ENCODE measurements at regions not wholly inside any gene's neighbourhood (a gene's known extent, or its start where the extent isn't known, plus 50 kb on each side); places are given as distances from the start of the nearest gene placed in this dataset.

DNA sequence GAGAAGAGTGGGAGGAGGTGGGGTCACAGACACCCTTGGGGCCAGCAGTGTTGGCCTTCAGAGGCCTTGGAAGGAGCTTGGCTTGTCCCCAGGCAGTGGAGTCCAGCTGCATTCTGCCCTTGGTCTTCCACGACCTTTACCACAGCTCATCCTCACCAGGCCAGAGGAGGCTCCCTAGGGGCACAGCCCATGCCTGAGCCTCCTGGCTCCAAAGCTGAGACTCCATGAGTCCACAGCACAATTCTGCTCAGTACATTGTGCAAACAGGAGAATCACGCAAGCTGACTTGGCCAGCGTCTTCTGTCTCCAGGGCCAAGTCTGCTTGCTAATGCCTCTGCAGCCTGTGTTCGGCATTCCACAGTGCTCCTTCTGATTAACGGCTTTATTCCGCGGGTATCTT is 337.2 kb downstream of the SMOC2 start:
- H3K27me3 Mint-ChIP-seq (ENCODE audit: unreplicated experiment), result peaks cover 3% of the 10 kb centered on the region

DNA sequence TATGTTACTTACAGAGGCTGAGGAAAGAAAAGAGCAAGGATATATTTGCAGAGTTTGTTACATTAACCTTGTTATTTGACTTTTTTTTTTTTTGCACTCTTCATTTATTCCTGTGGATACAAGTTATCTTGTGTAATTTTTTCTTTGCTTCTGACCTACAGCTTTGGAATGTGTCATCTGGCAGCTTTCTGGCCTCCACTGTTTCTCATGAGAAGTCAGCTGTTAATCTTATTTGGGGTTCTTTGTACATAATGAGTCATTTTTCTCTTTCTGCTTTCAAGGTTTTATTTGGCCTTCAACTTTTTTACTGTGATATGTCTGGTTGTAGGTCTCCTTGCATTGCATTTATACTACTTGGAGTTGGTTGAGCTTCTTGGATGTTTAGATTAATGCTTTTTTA is 333.4 kb downstream of the SMOC2 start:
- TF ChIP-seq CTCF (IDR thresholded peaks at IDR 0.05; ENCODE audit: partially characterized antibody, unreplicated experiment), result no peak
- H3K9me3 Mint-ChIP-seq (ENCODE audit: unreplicated experiment), result peaks cover 3% of the 10 kb centered on the region
- no peaks in the 10 kb centered on the region for H3K4me1 Mint-ChIP-seq (ENCODE audit: low read depth, unreplicated experiment)
- H3K4me3 Mint-ChIP-seq (ENCODE audit: unreplicated experiment), result no peak overlapping the region
- peaks cover 24% of the 10 kb centered on the region for H3K36me3 Mint-ChIP-seq (ENCODE audit: unreplicated experiment)
- no peak overlapping the region for H3K27ac Mint-ChIP-seq (ENCODE audit: unreplicated experiment)
- no peak for DNase-seq
- H3K27me3 Mint-ChIP-seq (ENCODE audit: unreplicated experiment), result peaks cover 3% of the 10 kb centered on the region

More for the DNA sequence above, 337.2 kb downstream of the SMOC2 start:
- no peak for DNase-seq
- no peak for TF ChIP-seq CTCF (IDR thresholded peaks at IDR 0.05; ENCODE audit: partially characterized antibody, unreplicated experiment)
- Mint-ChIP-seq H3K4me1 (ENCODE audit: low read depth, unreplicated experiment) (no peaks in the 10 kb centered on the region), H3K36me3 (ENCODE audit: unreplicated experiment) (peaks cover 15% of the 10 kb centered on the region), H3K9me3 (ENCODE audit: unreplicated experiment) (no peaks in the 10 kb centered on the region), H3K27ac (ENCODE audit: unreplicated experiment) (no peak overlapping the region), H3K4me3 (ENCODE audit: unreplicated experiment) (no peak overlapping the region)

DNA sequence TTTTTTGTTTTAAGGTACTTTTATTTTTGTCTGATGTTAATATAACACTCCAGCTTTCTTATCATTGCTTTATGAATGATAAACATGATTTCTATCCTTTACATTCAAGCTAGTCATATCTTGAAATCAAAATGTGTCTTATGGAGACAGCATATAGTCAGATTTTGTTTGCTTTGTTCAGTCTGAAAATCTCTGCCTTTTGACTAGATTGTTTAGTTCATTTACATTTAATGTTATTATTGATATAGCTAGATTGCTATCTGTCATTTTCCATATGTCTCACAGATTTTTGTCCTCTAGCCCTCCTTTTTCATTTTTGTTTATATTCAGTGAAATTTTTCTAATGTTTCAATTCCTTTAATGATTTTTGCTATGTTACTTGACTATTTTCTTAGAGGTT is 332.8 kb downstream of the SMOC2 start:
- H3K27ac Mint-ChIP-seq (ENCODE audit: unreplicated experiment), result no peak overlapping the region
- H3K4me1 Mint-ChIP-seq (ENCODE audit: low read depth, unreplicated experiment), result no peaks in the 10 kb centered on the region
- no peak for DNase-seq
- TF ChIP-seq CTCF (IDR thresholded peaks at IDR 0.05; ENCODE audit: partially characterized antibody, unreplicated experiment), result no peak
- H3K27me3 Mint-ChIP-seq (ENCODE audit: unreplicated experiment), result peaks cover 3% of the 10 kb centered on the region
- peaks cover 3% of the 10 kb centered on the region for H3K9me3 Mint-ChIP-seq (ENCODE audit: unreplicated experiment)
- H3K4me3 Mint-ChIP-seq (ENCODE audit: unreplicated experiment), result no peak overlapping the region
- peaks cover 30% of the 10 kb centered on the region for H3K36me3 Mint-ChIP-seq (ENCODE audit: unreplicated experiment)

DNA sequence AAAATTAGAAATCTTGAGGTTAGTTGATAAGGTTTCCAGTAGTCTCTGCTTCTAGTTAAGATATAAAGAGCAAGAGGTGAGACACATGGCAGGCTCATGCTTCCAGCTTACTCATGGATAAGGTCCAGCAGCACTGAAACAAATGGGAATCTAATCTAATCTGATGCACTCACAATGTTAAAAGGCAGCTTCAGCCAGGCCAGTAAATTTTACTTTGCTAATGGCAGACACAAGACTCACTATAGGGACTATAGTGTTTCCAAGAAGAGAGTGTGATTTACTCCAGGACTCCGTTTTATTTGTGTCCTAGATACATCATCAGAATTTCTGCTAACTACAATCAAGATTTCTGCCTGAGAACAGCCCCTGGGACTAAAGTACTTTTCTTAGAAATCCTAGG is 324.8 kb downstream of the SMOC2 start:
- no peak overlapping the region for H3K27ac Mint-ChIP-seq (ENCODE audit: unreplicated experiment)
- peaks cover 12% of the 10 kb centered on the region for H3K36me3 Mint-ChIP-seq (ENCODE audit: unreplicated experiment)
- no peak for DNase-seq
- no peaks in the 10 kb centered on the region for H3K27me3 Mint-ChIP-seq (ENCODE audit: unreplicated experiment)
- H3K9me3 Mint-ChIP-seq (ENCODE audit: unreplicated experiment), result peaks cover 3% of the 10 kb centered on the region
- no peaks in the 10 kb centered on the region for H3K4me1 Mint-ChIP-seq (ENCODE audit: low read depth, unreplicated experiment)
- TF ChIP-seq CTCF (IDR thresholded peaks at IDR 0.05; ENCODE audit: partially characterized antibody, unreplicated experiment), result no peak
- H3K4me3 Mint-ChIP-seq (ENCODE audit: unreplicated experiment), result no peak overlapping the region

- H3K4me1 Mint-ChIP-seq (ENCODE audit: low read depth, unreplicated experiment), result peaks cover 15% of the 10 kb centered on the region
- no peaks in the 10 kb centered on the region for H3K36me3 Mint-ChIP-seq (ENCODE audit: unreplicated experiment)
- H3K4me3 Mint-ChIP-seq (ENCODE audit: unreplicated experiment), result no peak overlapping the region
- no peak for DNase-seq
- no peak overlapping the region for H3K27ac Mint-ChIP-seq (ENCODE audit: unreplicated experiment)
- H3K27me3 Mint-ChIP-seq (ENCODE audit: unreplicated experiment), result no peaks in the 10 kb centered on the region
- no peaks in the 10 kb centered on the region for H3K9me3 Mint-ChIP-seq (ENCODE audit: unreplicated experiment)
- TF ChIP-seq CTCF (IDR thresholded peaks at IDR 0.05; ENCODE audit: partially characterized antibody, unreplicated experiment), result no peak
Observed at GRCh38 chr6:168756009-168756634, 315.1 kb downstream of the SMOC2 start.
